Endothelial cell of umbilical vein (primary cell): ENCODE measurements at regions not wholly inside any gene's neighbourhood (a gene's known extent, or its start where the extent isn't known, plus 50 kb on each side); places are given as distances from the start of the nearest gene placed in this dataset.
A peak's percentile ranks its signal among the peaks of the same experiment; 100 is the strongest.
"Not testable (repeated sequence)": the region's sequence is repeated elsewhere in the genome, so short reads cannot be mapped to it uniquely, and the experiment has no call there.

Experiments used
- BruUV-seq: library from RNA; stranded (reverse); fragments of 400-500 nt; replicated peaks from 2 replicates; lab custom pipeline; 2021; lab: Mats Ljungman, UMichigan
- CTCF ChIA-PET: fragments of 300-600, 350-600 bp; sonication (Branson Sonifier 250); formaldehyde crosslinking; loops from one replicate; lab custom pipeline; 2021; ENCODE audit warnings: antibody characterized with exemption, inconsistent platforms; lab: Charles Lee
- POLR2A ChIA-PET: fragments of 300-600, 350-600 bp; sonication (Branson Sonifier 250); formaldehyde crosslinking; loops from one replicate; lab custom pipeline; 2021; ENCODE audit warnings: antibody characterized with exemption, inconsistent platforms; lab: Charles Lee
- DNase-seq: peaks from one replicate; pipeline ENCODE4 v3.0.0-alpha.2; 2011; ENCODE audit warnings: low read depth, low spot score
- FAIRE-seq: peaks from 2 replicates; lab custom pipeline; 2011; peaks lifted over from hg19 to GRCh38; lab: Jason Lieb, UNC
- H2AFZ ChIP-seq: 2 replicates; pipeline ENCODE4 v1.6.0; 2012; ENCODE audit warnings: low read depth, low read length, control low read depth, inconsistent platforms
- H3K27ac ChIP-seq: 2 replicates; pipeline ENCODE4 v1.5.1; 2011; ENCODE audit warnings: low read depth, mild to moderate bottlenecking, control low read depth, low read length, moderate library complexity; ENCODE audit not compliant: insufficient read depth
- H3K27me3 ChIP-seq, 2 experiments: 2 replicates each; pipeline versions ENCODE4 v1.6.0 to v1.6.1; 2011; ENCODE audit warnings: low read length in 2 of 2, mixed read lengths in 1 of 2; ENCODE audit not compliant: control insufficient read depth in 2 of 2, insufficient read depth in 2 of 2
- H3K36me3 ChIP-seq, 2 experiments: 2 replicates in 1 of 2; 3 replicates in 1 of 2; pipeline ENCODE4 v1.5.1; 2011; ENCODE audit warnings: low read length in 2 of 2, mild to moderate bottlenecking in 1 of 2, moderate library complexity in 1 of 2; ENCODE audit not compliant: control insufficient read depth in 2 of 2, insufficient read depth in 2 of 2; ENCODE audit errors: extremely low read depth in 1 of 2
- H3K4me1 ChIP-seq: 3 replicates; pipeline ENCODE4 v1.5.1; 2011; ENCODE audit warnings: mild to moderate bottlenecking, low read length; ENCODE audit not compliant: control insufficient read depth, insufficient read depth; ENCODE audit errors: extremely low read depth
- H3K4me2 ChIP-seq: 2 replicates; pipeline ENCODE4 v1.6.1; 2011; ENCODE audit warnings: low read length, control low read depth, mixed read lengths; ENCODE audit not compliant: insufficient read depth
- H3K4me3 ChIP-seq, 3 experiments: fragments of 200-600 bp in 1 of 3; sonication (generic), shearing (Covaris generic) in 1 of 3; replicated peaks in 1 of 3; 2 replicates each; pipeline ENCODE4 v1.5.1; 2011 to 2016; ENCODE audit warnings: control low read depth in 3 of 3, low read length in 3 of 3, mild to moderate bottlenecking in 2 of 3, inconsistent platforms in 1 of 3, low read depth in 1 of 3, moderate library complexity in 1 of 3; ENCODE audit not compliant: insufficient read depth in 1 of 3
- H3K79me2 ChIP-seq: 2 replicates; pipeline ENCODE4 v1.6.0; 2012; ENCODE audit warnings: low read length, inconsistent platforms; ENCODE audit not compliant: control insufficient read depth, insufficient read depth
- H3K9ac ChIP-seq: replicated peaks from 2 replicates; pipeline ENCODE3; 2011; ENCODE audit warnings: low read length, control low read depth; ENCODE audit not compliant: insufficient read depth; ENCODE audit errors: extremely low read depth
- H3K9me1 ChIP-seq: replicated peaks from 3 replicates; pipeline ENCODE4 v1.6.0; 2011; ENCODE audit warnings: mild to moderate bottlenecking, low read length; ENCODE audit not compliant: control insufficient read depth, insufficient read depth; ENCODE audit errors: extremely low read depth
- H3K9me3 ChIP-seq: replicated peaks from 2 replicates; pipeline ENCODE4 v1.5.1; 2012; ENCODE audit warnings: low read length, inconsistent platforms; ENCODE audit not compliant: control insufficient read depth, insufficient read depth
- H4K20me1 ChIP-seq: replicated peaks from 2 replicates; pipeline ENCODE3; 2011; ENCODE audit warnings: mild to moderate bottlenecking, low read length; ENCODE audit not compliant: control insufficient read depth, insufficient read depth; ENCODE audit errors: extremely low read depth
- MYC ChIP-seq: IDR thresholded peaks from one replicate; pipeline ENCODE4 v1.6.1; 2011; ENCODE audit warnings: mild to moderate bottlenecking, low read depth, low read length
- POLR2A ChIP-seq: IDR thresholded peaks from 2 replicates; pipeline ENCODE4 v1.6.1; 2012; ENCODE audit warnings: low read depth, mild to moderate bottlenecking, control low read depth, low read length
- POLR2AphosphoS5 ChIP-seq: IDR thresholded peaks from 2 replicates; pipeline ENCODE4 v1.6.1; 2012; ENCODE audit warnings: low read depth, mild to moderate bottlenecking, control low read depth, low read length, moderate library complexity; ENCODE audit not compliant: insufficient read depth
- dilution Hi-C: fragments of 300-500 bp; cut with MboI; formaldehyde crosslinking; loops from one replicate; pipeline ENCODE4 v1.15.0; 2019; ENCODE audit warnings: low sequenced_read_pairs; ENCODE audit not compliant: extremely low pct_ligation_motif_present
- intact Hi-C: fragments of 100-400 bp; cut with micrococcal nuclease; formaldehyde crosslinking; loops from one replicate; pipeline ENCODE4 v1.10.0; 2022

DNA sequence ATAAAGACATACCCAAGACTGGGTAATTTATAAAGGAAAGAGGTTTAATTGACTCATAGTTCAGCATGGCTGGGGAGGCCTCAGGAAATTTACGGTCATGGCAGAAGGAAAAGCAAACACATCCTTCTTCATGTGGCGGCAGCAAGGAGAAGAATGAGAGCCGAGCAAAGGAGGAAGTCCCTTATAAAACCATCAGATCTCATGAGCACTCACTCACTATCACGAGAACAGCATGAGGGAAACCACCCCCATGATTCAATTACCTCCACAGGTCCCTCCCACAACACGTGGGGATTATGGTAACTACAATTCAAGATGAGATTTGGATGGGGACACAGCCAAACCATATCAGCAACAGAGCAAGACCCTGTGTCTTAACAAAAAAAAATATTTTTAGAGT, 98.8 kb upstream of the UBAC2 start:
- CTCF ChIA-PET, result interaction anchor here (1.5 to 1.6 kb wide), 2 partner anchors 14 to 75 kb away, joined by 3 to 4 read pairs; no protein-coding TSS in a partner anchor
- H3K27ac ChIP-seq, result not testable (repeated sequence)

GRCh38 chr13:99103536-99103935, 97.1 kb upstream of the UBAC2 start:
- Histone ChIP-seq H2AFZ (no peak overlapping the region), H3K4me1 (no peaks in the 10 kb centered on the region), H3K4me2 (no peak overlapping the region), H3K9me3 (no peaks in the 10 kb centered on the region), H3K9ac (no peak overlapping the region), H3K4me3 (no peak overlapping the region), H3K36me3 (no peaks in the 10 kb centered on the region), H3K79me2 (no peaks in the 10 kb centered on the region), H3K27me3 (peaks cover 2 to 4% of the 10 kb centered on the region in 2 experiments), H3K27ac (no peak overlapping the region), H4K20me1 (no peaks in the 10 kb centered on the region), H3K9me1 (no peaks in the 10 kb centered on the region)
- intact Hi-C loops (no loop called here), dilution Hi-C loops (no loop called here)
- no TSS peak for BruUV-seq
- FAIRE-seq (no peak), DNase-seq (no peak)
- ChIA-PET POLR2A (no interaction called here), CTCF (interaction anchor here (1.0 to 1.6 kb wide), 2 partner anchors 73 to 83 kb away, joined by 3 to 4 read pairs; no protein-coding TSS in a partner anchor)
- no peak for TF ChIP-seq POLR2AphosphoS5
- no peak for TF ChIP-seq MYC
- no peak for TF ChIP-seq POLR2A

More for the DNA sequence above, 98.8 kb upstream of the UBAC2 start:
- H2AFZ ChIP-seq, result peak overlapping the region; percentile 41
- H3K36me3 ChIP-seq, H3K4me2 ChIP-seq, H3K4me3 ChIP-seq, H3K27me3 ChIP-seq, POLR2A ChIA-PET, BruUV-seq, dilution Hi-C loops, H3K4me1 ChIP-seq, intact Hi-C loops, H4K20me1 ChIP-seq, H3K9ac ChIP-seq, H3K9me1 ChIP-seq, FAIRE-seq, H3K9me3 ChIP-seq, H3K79me2 ChIP-seq: not testable (repeated sequence)
- peak; percentile 42 for DNase-seq
